ENCODE measurements at regions not wholly inside any gene's neighbourhood (a gene's known extent, or its start where the extent isn't known, plus 50 kb on each side); places are given as distances from the start of the nearest gene placed in this dataset.

GRCh38 chr4:18815081-18815778 lies 793.7 kb upstream of the LCORL start:
- DNase-seq: no peak

GRCh38 chr4:18813771-18814170 lies 792.2 kb upstream of the LCORL start:
- no peak for DNase-seq

- no peak for DNase-seq
Observed at GRCh38 chr4:18813055-18813454, 791.5 kb upstream of the LCORL start.

- DNase-seq: no peak
Observed at GRCh38 chr4:18803781-18804180, 782.2 kb upstream of the LCORL start.

- no peak for DNase-seq
Observed at GRCh38 chr4:18798123-18798522, 776.6 kb upstream of the LCORL start.

GRCh38 chr4:18795794-18796193 lies 774.2 kb upstream of the LCORL start:
- DNase-seq: no peak

GRCh38 chr4:18777190-18777930 lies 755.8 kb upstream of the LCORL start:
- no peak for DNase-seq

GRCh38 chr4:18767921-18768320 lies 746.4 kb upstream of the LCORL start:
- no peak for DNase-seq

GRCh38 chr4:18756671-18757070 lies 735.1 kb upstream of the LCORL start:
- DNase-seq: no peak

- no peak for DNase-seq
Observed at GRCh38 chr4:18754180-18754579, 732.6 kb upstream of the LCORL start.

- no peak for DNase-seq
Observed at GRCh38 chr4:18751083-18751482, 729.5 kb upstream of the LCORL start.

- no peak for DNase-seq
Observed at GRCh38 chr4:18749391-18749790, 727.8 kb upstream of the LCORL start.

GRCh38 chr4:18736551-18736950 lies 715.0 kb upstream of the LCORL start:
- DNase-seq: no peak

GRCh38 chr4:18735740-18736268 lies 714.2 kb upstream of the LCORL start:
- DNase-seq: no peak

GRCh38 chr4:18734405-18734804 lies 712.9 kb upstream of the LCORL start:
- no peak for DNase-seq

GRCh38 chr4:18733961-18734360 lies 712.4 kb upstream of the LCORL start:
- no peak for DNase-seq

GRCh38 chr4:18722748-18723191 lies 701.2 kb upstream of the LCORL start:
- DNase-seq: no peak

GRCh38 chr4:18698119-18698883 lies 676.7 kb upstream of the LCORL start:
- no peak for DNase-seq

GRCh38 chr4:18695733-18696527 lies 674.4 kb upstream of the LCORL start:
- no peak for DNase-seq

GRCh38 chr4:18691431-18692200 lies 670.1 kb upstream of the LCORL start:
- DNase-seq: no peak

GRCh38 chr4:18690291-18690955 lies 668.9 kb upstream of the LCORL start:
- DNase-seq: no peak

All from NCI-H1694 treated with DMSO at 0.1 percent for 48 hours (cell line).